ENCODE measurements at regions not wholly inside any gene's neighbourhood (a gene's known extent, or its start where the extent isn't known, plus 50 kb on each side); places are given as distances from the start of the nearest gene placed in this dataset.

DNA sequence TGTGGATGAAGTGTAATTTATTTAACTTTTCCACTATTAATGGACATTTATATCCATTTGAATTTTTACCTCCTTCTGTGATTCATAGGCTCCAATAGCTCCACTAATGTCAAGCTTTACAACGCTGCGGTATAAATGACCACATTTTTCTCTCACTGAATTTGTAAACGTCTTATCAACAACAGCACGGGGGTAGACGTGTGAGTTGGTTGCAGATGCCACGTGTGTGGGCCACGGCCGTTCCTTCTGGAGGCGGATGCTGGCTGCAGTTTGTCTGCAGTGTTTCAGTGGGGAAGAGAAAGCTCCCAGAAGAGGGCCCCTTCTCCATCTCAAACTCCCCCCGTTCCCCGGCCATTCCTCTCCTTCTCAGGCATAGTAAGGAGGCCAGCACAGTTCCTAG lies 68.2 kb upstream of the XYLT1 start:
- DNase-seq = no peak

DNA sequence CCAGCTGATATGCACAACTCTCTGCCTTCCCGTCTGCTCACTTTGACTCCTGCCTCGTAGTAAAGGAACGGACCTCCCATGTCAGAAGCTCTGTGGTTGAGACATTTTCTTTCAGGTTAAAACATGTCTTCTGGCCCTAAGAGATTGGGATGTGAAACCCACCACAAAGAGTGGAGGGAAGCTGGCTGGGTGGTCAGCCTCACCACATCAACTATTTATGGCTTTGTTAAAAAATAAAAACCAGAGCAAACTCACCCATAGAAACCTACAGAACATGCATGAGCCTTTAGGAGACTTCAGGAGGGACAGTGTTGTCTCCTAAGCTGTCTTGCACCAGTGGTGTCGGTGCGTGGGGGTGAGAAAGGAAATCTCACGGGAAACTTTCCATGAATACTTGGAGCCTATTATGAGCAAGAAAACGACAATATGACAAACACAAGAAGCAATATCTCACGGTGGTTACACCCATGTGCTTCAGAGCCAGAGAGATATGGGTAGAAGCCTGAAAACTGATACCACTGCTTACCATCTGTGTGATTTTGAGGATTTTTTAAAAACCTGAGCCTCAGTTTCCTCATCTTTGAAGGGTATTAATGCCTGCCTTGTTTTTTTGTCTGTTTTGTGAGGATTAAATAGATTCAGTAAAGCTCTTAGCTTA lies 61.7 kb upstream of the XYLT1 start:
- no peak for DNase-seq

DNA sequence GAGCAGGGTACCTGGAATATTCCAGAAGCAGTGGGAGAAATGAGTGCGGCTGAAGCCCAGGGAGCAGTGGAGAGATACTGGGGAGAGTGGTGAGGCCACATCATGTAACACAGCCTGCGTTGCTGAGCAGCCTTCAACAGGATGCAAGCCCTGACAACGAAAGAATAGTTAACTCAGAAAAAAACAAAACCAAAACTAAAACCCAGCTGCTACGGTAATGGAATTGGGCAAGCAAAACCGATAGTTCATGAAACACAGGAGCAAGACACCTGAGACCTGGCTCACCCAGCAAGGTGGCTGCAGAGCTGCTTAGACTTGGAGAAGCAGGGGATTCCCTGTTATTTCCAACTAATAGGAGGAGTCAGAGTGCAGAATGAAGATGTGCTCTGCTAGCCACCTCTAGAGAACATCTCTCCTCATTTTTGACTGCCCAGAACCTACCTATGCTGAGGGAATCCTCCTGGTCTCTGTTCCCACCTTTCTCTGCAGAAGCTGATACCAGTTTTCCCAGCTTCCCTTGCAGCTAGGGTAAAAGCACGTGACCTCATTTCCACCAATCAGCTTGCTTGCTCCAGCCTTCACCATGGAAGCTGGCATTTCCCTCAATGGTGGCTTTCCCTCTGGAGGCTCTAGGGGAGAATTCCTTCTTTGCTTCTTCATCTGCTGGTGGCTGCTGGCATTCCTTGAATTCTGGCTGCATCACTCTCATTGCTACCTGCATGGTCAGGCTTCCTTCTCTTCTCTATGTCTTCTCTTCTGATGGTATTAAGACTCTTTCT lies 59.4 kb upstream of the XYLT1 start:
- DNase-seq = no peak

GRCh38 chr16:17526956-17527937 lies 56.5 kb upstream of the XYLT1 start:
- DNase-seq = no peak

- no peak for DNase-seq
These were observed 53.9 kb upstream of the XYLT1 start for GRCh38 chr16:17524656-17525055.

DNA sequence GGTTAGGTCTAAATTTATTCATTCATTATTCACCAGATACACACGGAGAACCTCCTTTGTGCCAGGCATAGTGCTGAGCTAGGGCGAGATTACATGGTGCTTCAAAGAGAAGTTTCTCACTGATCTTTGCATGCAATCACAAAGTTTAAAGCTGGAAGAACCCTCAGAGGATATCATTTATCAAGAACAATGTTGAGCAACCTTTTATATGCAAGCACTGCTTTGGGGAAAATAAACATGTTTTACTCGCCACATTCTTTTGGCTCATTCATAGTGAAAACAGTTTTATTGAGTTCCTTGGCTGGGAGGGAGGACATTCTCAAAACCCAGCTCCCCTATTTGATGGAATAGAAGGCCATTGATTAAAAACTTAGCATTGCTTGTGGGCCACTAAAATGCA lies 49.8 kb upstream of the XYLT1 start:
- no peak for DNase-seq

Data from NCI-H1417 (cell line).